Esophagus squamous epithelium (tissue), 5 donors: ENCODE measurements at regions not wholly inside any gene's neighbourhood (a gene's known extent, or its start where the extent isn't known, plus 50 kb on each side); places are given as distances from the start of the nearest gene placed in this dataset.

Experiments
- DNase-seq: peaks from one replicate; lab custom pipeline; 2025; lab: John Stamatoyannopoulos, UW
- H3K27ac ChIP-seq, 4 donors: fragments of 200-600 bp; sonication (generic); one replicate each; pipeline ENCODE4 v1.5.1; 2016 to 2019; ENCODE audit warnings: mild to moderate bottlenecking in 1 of 4
- H3K27me3 ChIP-seq, 4 donors: fragments of 200-600 bp; sonication (generic); 1 replicate in 3 of 4; 2 replicates in 1 of 4; pipeline versions ENCODE4 v1.5.1 to v1.6.0; 2017 to 2021; ENCODE audit warnings: antibody characterized with exemption in 1 of 4
- H3K36me3 ChIP-seq, 3 donors: fragments of 200-600 bp; sonication (generic); one replicate each; pipeline ENCODE4 v1.5.1; 2016 to 2019
- H3K4me1 ChIP-seq, 3 donors: fragments of 200-600 bp; sonication (generic); one replicate each; pipeline ENCODE4 v1.5.1; 2017 to 2019
- H3K4me3 ChIP-seq, 4 donors: fragments of 200-600 bp; sonication (generic); 1 replicate in 3 of 4; 2 replicates in 1 of 4; pipeline ENCODE4 v1.5.1; 2016 to 2019; ENCODE audit warnings: mild to moderate bottlenecking in 2 of 4, moderate library complexity in 1 of 4
- H3K9me3 ChIP-seq, 3 donors: fragments of 200-600 bp; sonication (generic); one replicate each; pipeline ENCODE4 v1.5.1; 2016 to 2019
- CTCF ChIP-seq, 6 experiments: fragments of 450-650 bp in 4 of 6; fragments of 200-600 bp in 2 of 6; sonication (generic) in 2 of 6; IDR thresholded peaks; one replicate each; pipeline ENCODE4 v1.5.1; 2016 to 2019; ENCODE audit warnings: antibody characterized with exemption in 6 of 6, mild to moderate bottlenecking in 4 of 6, moderate library complexity in 4 of 6
- POLR2A ChIP-seq, 4 donors: fragments of 450-650 bp; IDR thresholded peaks; one replicate each; pipeline ENCODE4 v1.6.1; 2017; ENCODE audit warnings: antibody characterized with exemption in 4 of 4, mild to moderate bottlenecking in 4 of 4, moderate library complexity in 3 of 4
- WGBS, 2 donors: methylation state at CpG; one replicate each; pipeline ENCODE4 v1.1.5; 2018; 5-methylcytosine and 5-hydroxymethylcytosine counted together
- intact Hi-C: fragments of 100-400 bp; cut with DNase I; formaldehyde crosslinking; loops from one replicate; pipeline ENCODE4 v1.15.0; 2022
- donor health status: DM: yes; HTN: yes; CAD: no.

- Histone ChIP-seq H3K36me3 (no peaks in the 10 kb centered on the region), H3K4me1 (peaks cover 0 to 6% (median 0%) of the 10 kb centered on the region in 3 donors), H3K4me3 (no peak overlapping the region), H3K27me3 (no peaks in the 10 kb centered on the region), H3K27ac (peak overlapping the region in 2 of 4 donors; percentile 26 to 47), H3K9me3 (no peaks in the 10 kb centered on the region)
- no peak for TF ChIP-seq CTCF (IDR thresholded peaks at IDR 0.05)
- no peak for TF ChIP-seq POLR2A (IDR thresholded peaks at IDR 0.05)
- DNase-seq: no peak
- intact Hi-C loops: no loop called here
- 79 to 92% methylated on average over 13 of the region's 13 CpGs for WGBS, 2 donors
These were observed 509.7 kb upstream of the AKR1E2 start for GRCh38 chr10:4316161-4316810.

- TF ChIP-seq POLR2A (IDR thresholded peaks at IDR 0.05) (no peak), CTCF (IDR thresholded peaks at IDR 0.05) (no peak)
- 50 to 77% methylated on average over 4 of the region's 4 CpGs for WGBS, 2 donors
- Histone ChIP-seq H3K9me3 (no peaks in the 10 kb centered on the region), H3K27me3 (no peaks in the 10 kb centered on the region), H3K27ac (peak overlapping the region in 3 of 4 donors; percentile 26 to 47 (median 46)), H3K4me3 (no peak overlapping the region), H3K4me1 (peaks cover 0 to 6% (median 0%) of the 10 kb centered on the region in 3 donors), H3K36me3 (no peaks in the 10 kb centered on the region)
- no peak for DNase-seq
- intact Hi-C loops: no loop called here
These were observed 510.5 kb upstream of the AKR1E2 start for GRCh38 chr10:4315551-4315950.

- H3K27ac ChIP-seq: no peak overlapping the region
- H3K27me3 ChIP-seq: no peaks in the 10 kb centered on the region
- no peak for DNase-seq
- TF ChIP-seq CTCF (IDR thresholded peaks at IDR 0.05): no peak
- TF ChIP-seq POLR2A (IDR thresholded peaks at IDR 0.05): no peak
- H3K36me3 ChIP-seq: no peaks in the 10 kb centered on the region
- 65 to 74% methylated on average over 3 of the region's 3 CpGs for WGBS, 2 donors
- intact Hi-C loops: no loop called here
- H3K9me3 ChIP-seq: no peaks in the 10 kb centered on the region
- no peak overlapping the region for H3K4me3 ChIP-seq
- H3K4me1 ChIP-seq: peaks cover 0 to 10% (median 0%) of the 10 kb centered on the region in 3 donors
These were observed 513.0 kb upstream of the AKR1E2 start for GRCh38 chr10:4313051-4313450.

GRCh38 chr10:4312051-4312835 is 513.8 kb upstream of the AKR1E2 start:
- H3K9me3 ChIP-seq: no peaks in the 10 kb centered on the region
- WGBS, 2 donors: 53 to 65% methylated on average over 4 of the region's 4 CpGs
- no peak overlapping the region for H3K27ac ChIP-seq
- TF ChIP-seq CTCF (IDR thresholded peaks at IDR 0.05) (no peak), POLR2A (IDR thresholded peaks at IDR 0.05) (no peak)
- H3K27me3 ChIP-seq: no peaks in the 10 kb centered on the region
- no peak for DNase-seq
- intact Hi-C loops: no loop called here
- H3K4me1 ChIP-seq: peaks cover 0 to 18% (median 0%) of the 10 kb centered on the region in 3 donors
- no peak overlapping the region for H3K4me3 ChIP-seq
- no peaks in the 10 kb centered on the region for H3K36me3 ChIP-seq

GRCh38 chr10:4310172-4310571 is 515.8 kb upstream of the AKR1E2 start:
- no peaks in the 10 kb centered on the region for H3K27me3 ChIP-seq
- no peak for TF ChIP-seq CTCF (IDR thresholded peaks at IDR 0.05)
- no peak for TF ChIP-seq POLR2A (IDR thresholded peaks at IDR 0.05)
- peaks cover 0 to 19% (median 0%) of the 10 kb centered on the region in 3 donors for H3K4me1 ChIP-seq
- intact Hi-C loops: no loop called here
- H3K27ac ChIP-seq: no peak overlapping the region
- 78 to 87% methylated on average over 3 of the region's 3 CpGs for WGBS, 2 donors
- DNase-seq: no peak
- no peaks in the 10 kb centered on the region for H3K9me3 ChIP-seq
- no peaks in the 10 kb centered on the region for H3K36me3 ChIP-seq
- H3K4me3 ChIP-seq: no peak overlapping the region
